HG02798 (cell line): ENCODE measurements at regions not wholly inside any gene's neighbourhood (a gene's known extent, or its start where the extent isn't known, plus 50 kb on each side); places are given as distances from the start of the nearest gene placed in this dataset.
"Not testable (repeated sequence)": the region's sequence is repeated elsewhere in the genome, so short reads cannot be mapped to it uniquely, and the experiment has no call there.

ENCODE experiments used
- ATAC-seq: cut with Tn5 transposase; IDR thresholded peaks from one replicate; pipeline ENCODE4 v1.9.1; 2021; ENCODE audit warnings: mild to moderate bottlenecking; ENCODE audit not compliant: unreplicated experiment, poor library complexity

DNA sequence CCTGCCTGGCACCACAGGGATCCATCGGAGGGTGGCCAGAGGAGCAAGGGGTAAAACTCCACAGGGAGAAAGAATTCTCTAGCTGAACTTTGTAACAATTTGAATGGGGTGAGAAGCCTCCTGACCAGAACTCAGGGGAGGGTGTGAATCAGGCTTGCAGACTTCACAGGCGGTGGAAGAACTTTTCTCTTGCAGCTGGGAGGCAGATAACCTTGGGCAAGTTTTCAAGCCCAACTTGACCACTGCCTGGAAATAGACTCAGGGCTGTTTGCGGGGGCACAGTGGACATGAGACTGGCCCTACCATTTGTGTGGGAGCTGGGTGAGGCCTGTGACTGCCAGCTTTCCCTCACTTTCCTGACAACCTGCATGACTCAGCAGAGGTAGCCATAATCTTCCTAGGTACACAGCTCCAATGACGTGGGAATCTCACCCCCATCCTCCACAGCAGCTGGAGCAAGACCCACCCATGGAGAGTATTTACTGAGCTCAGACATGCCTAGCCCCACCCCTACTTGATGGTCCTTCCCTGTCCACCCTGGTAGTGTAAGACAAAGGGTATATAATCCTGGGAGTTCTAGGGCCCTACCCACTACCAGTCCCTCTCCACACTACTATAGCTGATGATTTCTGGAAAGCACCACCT, 210.0 kb upstream of the AGTR2 start:
- no peak for ATAC-seq

- no peak for ATAC-seq
Observed at GRCh38 chrX:115966920-115967319, 203.6 kb upstream of the AGTR2 start.

- ATAC-seq: peak; percentile 77
Observed at GRCh38 chrX:115968436-115969252, 201.9 kb upstream of the AGTR2 start.

DNA sequence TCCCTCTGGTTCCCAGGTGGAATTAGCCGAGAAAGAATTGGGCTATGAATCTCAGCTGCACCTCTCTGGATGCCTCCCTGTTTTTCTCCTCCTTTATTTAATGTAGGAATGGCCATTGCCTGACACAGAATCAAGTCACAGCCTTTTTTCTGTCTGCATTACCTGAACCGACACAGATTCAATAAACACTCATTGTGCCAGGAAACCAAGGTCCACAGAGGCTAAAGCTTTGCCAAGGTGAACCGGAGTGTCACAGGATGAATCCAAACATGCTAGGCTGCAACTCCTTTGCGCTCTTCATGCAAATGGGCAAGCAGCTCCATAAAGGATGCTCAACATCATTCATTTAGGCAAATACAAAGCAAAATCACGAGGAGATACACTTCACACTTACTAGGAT, 199.8 kb upstream of the AGTR2 start:
- ATAC-seq: no peak

DNA sequence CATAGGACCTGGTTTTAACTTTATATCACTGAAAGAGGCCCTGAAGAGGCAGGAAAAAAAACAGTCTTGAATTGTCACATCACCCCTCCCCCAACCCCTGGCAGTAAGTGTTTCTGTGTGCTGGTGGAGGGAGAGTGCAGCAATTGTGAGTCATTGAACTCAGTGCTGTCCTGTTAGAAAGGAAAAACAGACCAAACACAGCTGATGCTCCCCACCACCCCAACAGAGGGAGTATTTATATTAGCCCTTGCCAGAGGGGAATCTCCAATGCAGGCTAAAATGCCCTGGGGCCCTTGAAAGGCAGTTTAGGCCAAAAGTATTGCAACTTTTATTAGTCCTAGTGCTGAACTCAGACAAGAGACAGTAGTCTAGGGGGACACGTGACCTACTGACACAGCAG, 197.8 kb upstream of the AGTR2 start:
- ATAC-seq: no peak

DNA sequence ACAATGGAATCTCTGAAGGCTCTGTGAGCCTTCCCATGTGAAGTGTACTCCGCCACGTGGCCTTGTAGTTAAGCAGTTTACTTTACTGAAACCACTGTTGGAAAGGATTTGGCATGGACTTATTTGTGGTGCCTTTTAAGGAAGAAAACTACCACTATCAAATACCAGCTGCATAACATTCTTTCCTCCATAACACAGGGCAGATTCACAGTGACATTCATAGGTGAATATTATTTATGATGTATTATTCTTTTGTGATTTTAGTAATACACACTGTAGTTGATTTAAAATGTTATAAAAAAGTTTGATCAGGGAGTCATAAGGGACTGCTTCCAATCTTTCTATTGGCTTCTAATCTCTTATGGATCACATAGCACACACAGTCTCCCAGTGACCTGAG, 192.5 kb upstream of the AGTR2 start:
- ATAC-seq: no peak

DNA sequence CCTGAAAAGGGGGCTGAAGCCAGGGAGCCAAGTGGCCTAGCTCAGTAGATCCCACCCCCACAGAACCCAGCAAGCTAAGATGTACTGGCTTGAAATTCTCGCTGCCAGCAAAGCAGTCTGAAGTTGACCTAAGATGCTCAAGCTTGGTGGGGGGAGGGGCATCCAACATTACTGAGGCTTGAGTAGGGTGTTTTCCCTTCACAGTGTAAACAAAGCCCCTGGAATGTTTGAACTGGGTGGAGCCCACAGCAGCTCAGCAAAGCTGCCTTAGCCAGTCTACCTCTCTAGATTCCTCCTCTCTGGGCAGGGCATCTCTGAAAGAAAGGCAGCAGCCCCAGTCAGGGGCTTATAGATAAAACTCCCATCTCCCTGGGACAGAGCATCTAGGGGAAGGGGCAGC, 187.4 kb upstream of the AGTR2 start:
- ATAC-seq: not testable (repeated sequence)

DNA sequence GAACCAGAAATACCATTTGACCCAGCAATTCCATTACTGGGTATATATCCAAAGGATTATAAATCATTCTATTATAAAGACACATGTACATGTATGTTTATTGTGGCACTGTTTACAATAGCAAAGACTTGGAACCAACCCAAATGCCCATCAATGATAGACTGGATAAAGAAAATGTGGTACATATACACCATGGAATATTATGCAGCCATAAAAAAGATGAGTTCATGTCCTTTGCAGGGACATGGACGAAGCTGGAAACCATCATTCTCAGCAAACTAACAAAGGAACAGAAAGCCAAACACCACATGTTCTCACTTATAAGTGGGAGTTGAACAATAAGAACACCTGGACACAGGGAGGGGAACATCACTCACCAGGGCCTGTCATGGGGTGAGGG, 183.1 kb upstream of the AGTR2 start:
- ATAC-seq: not testable (repeated sequence)

- peak; percentile 48 for ATAC-seq
Observed at GRCh38 chrX:115988825-115989224, 181.7 kb upstream of the AGTR2 start.

DNA sequence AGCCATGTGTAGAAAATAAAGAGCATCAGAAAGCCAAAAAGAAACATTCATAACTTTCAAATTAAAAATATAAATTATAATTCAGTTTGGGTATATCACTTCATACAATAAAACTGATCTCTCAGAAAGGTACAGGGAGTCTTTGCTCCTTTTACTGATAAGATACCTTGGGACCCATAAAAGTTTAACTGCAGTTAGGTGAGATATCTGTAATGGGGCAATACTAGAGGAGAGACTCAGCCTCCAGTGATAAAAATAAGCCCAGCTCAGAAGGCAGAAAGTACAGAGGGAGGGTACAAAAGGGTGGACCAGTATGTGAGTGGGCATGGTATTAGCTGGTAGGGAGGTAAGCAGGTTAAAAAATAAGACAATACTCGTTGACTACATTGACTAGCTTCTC, 180.9 kb upstream of the AGTR2 start:
- ATAC-seq: no peak

GRCh38 chrX:116009346-116009745, 161.2 kb upstream of the AGTR2 start:
- ATAC-seq: peak; percentile 0

DNA sequence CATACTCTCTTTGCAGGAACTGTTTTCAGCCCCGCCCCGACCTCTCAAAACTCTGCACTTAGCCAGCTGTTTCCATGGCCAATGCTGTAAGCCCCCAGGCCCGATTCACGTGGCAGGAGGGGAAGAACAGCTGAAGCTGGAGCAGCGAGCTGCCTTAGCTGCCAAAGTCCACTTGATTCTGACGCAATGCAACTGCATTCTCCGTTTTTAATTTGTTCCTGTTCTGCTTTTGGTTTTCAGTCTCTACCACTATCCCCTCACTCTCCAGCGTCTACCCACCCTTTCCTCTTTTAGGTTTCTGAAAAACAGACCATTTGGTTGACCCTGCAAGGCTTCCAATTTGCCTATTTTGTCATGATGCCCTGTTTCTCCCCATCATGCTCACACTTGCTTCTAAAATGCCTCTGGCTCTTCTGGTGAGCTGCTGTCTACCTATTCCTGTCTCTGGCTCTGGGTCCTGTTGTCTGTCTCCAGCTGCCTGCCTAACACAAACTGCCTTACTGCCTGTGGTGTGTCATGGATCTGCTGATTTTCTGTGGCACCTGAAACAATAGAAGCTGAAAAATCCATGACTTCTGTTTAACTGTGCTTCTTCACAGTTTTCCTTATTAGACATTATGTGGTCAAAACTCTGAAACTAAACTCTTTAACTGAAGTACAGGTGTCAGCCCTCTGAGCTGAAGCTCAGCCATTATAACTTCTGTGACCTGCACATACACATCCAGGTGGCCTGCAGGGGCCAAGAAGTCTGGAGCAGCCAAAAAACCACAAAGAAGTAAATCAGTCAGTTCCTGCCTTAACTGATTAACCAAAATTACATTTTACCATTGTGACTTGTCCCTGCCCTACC, 160.5 kb upstream of the AGTR2 start:
- ATAC-seq: peak; percentile 83

DNA sequence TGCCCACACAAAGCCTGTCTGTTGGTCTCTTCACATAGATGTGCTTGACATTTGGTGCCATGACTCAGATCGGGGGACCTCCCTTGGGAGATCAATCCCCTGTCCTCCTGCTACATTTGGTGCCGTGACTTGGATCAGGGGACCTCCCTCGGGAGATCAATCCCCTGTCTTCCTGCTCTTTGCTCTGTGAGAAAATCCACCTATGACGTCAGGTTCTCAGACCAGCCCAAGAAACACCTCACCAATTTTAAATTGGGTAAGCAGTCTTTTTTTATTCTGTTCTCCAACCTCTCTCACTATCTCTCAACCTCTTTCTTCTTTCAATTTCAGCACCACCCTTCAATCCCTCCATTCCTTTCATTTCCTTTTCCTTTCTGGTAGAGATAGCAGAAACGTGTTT, 159.6 kb upstream of the AGTR2 start:
- no peak for ATAC-seq

- no peak for ATAC-seq
Observed at GRCh38 chrX:116031331-116031730, 139.2 kb upstream of the AGTR2 start.
